OCI-LY7 (cell line): ENCODE measurements at regions not wholly inside any gene's neighbourhood (a gene's known extent, or its start where the extent isn't known, plus 50 kb on each side); places are given as distances from the start of the nearest gene placed in this dataset.
"Not testable (repeated sequence)": the region's sequence is repeated elsewhere in the genome, so short reads cannot be mapped to it uniquely, and the experiment has no call there.

ENCODE experiments used
- BruUV-seq: library from RNA; stranded (reverse); fragments of 400-500 nt; replicated peaks from 2 replicates; lab custom pipeline; 2021; lab: Mats Ljungman, UMichigan
- CTCF ChIA-PET: fragments of 300-600 bp; sonication (Branson Sonifier 250); formaldehyde crosslinking; loops from one replicate; lab custom pipeline; 2022; ENCODE audit warnings: antibody characterized with exemption; ENCODE audit not compliant: unreplicated experiment; lab: Charles Lee
- POLR2A ChIA-PET: fragments of 300-600 bp; sonication (Branson Sonifier 250); formaldehyde crosslinking; loops from one replicate; lab custom pipeline; 2022; ENCODE audit warnings: antibody characterized with exemption; lab: Charles Lee
- DNase-seq: peaks from one replicate; pipeline ENCODE4 v3.0.0-alpha.2; 2015; ENCODE audit warnings: low spot score
- H2AFZ ChIP-seq: fragments of 200-600 bp; sonication (generic), shearing (Covaris generic); 2 replicates; pipeline ENCODE4 v1.6.1; 2014; ENCODE audit warnings: mild to moderate bottlenecking, antibody characterized with exemption, low read length, moderate library complexity
- H3K27ac ChIP-seq: fragments of 200-600 bp; sonication (generic); 2 replicates; pipeline ENCODE4 v1.5.1; 2014; ENCODE audit warnings: mixed run types, low read depth, mild to moderate bottlenecking, moderate library complexity, low read length, inconsistent platforms; ENCODE audit not compliant: poor library complexity, severe bottlenecking
- H3K36me3 ChIP-seq: fragments of 200-600 bp; sonication (generic); 2 replicates; pipeline ENCODE4 v1.6.1; 2014; ENCODE audit warnings: mild to moderate bottlenecking, antibody characterized with exemption, low read length, moderate library complexity, mixed read lengths; ENCODE audit not compliant: insufficient read depth
- H3K4me1 ChIP-seq: fragments of 200-600 bp; sonication (generic); 2 replicates; pipeline ENCODE4 v1.5.1; 2014; ENCODE audit warnings: mild to moderate bottlenecking, low read length; ENCODE audit not compliant: insufficient read depth, poor library complexity, severe bottlenecking
- H3K4me2 ChIP-seq: fragments of 200-600 bp; sonication (generic); 2 replicates; pipeline ENCODE4 v1.6.1; 2014; ENCODE audit warnings: mild to moderate bottlenecking, low read length
- H3K4me3 ChIP-seq: fragments of 200-600 bp; sonication (generic); 2 replicates; pipeline ENCODE4 v1.5.1; 2014; ENCODE audit warnings: mild to moderate bottlenecking, low read depth, low read length; ENCODE audit not compliant: poor library complexity, severe bottlenecking
- H3K79me2 ChIP-seq: fragments of 200-600 bp; sonication (generic); 2 replicates; pipeline ENCODE4 v1.6.1; 2016; ENCODE audit warnings: low read depth, mild to moderate bottlenecking, low read length, moderate library complexity, mixed read lengths; ENCODE audit not compliant: insufficient read depth
- H3K9me2 ChIP-seq: fragments of 200-600 bp; sonication (generic); 2 replicates; pipeline ENCODE4 v1.6.1; 2016; ENCODE audit warnings: mild to moderate bottlenecking, low read length, mixed read lengths; ENCODE audit not compliant: insufficient read depth
- H3K9me3 ChIP-seq: fragments of 200-600 bp; sonication (generic); 2 replicates; pipeline ENCODE4 v1.6.1; 2014; ENCODE audit warnings: mild to moderate bottlenecking, mixed run types, low read length, mixed read lengths
- H4K20me1 ChIP-seq: fragments of 200-600 bp; sonication (generic); 2 replicates; pipeline ENCODE4 v1.6.1; 2014; ENCODE audit warnings: mild to moderate bottlenecking, antibody characterized with exemption, low read length, moderate library complexity, mixed read lengths; ENCODE audit not compliant: insufficient read depth
- EZH2phosphoT487 ChIP-seq: fragments of 200-600 bp; sonication (generic); IDR thresholded peaks from 2 replicates; pipeline ENCODE4 v1.6.1; 2018; ENCODE audit warnings: low read depth, borderline replicate concordance, mild to moderate bottlenecking, mixed run types, antibody characterized with exemption, low read length, moderate library complexity, mixed read lengths
- intact Hi-C: fragments of 100-400 bp; cut with micrococcal nuclease; formaldehyde crosslinking; loops from one replicate; pipeline ENCODE4 v1.10.0; 2022; ENCODE audit not compliant: unreplicated experiment
- TF ChIP-seq, protein P1 (sequence below): fragments of 200-600 bp; sonication (generic); conservative IDR thresholded peaks from 2 replicates; pipeline ENCODE4 v1.5.1; 2014; ENCODE audit warnings: mild to moderate bottlenecking, antibody characterized with exemption, low read length, moderate library complexity, mixed read lengths

DNA sequence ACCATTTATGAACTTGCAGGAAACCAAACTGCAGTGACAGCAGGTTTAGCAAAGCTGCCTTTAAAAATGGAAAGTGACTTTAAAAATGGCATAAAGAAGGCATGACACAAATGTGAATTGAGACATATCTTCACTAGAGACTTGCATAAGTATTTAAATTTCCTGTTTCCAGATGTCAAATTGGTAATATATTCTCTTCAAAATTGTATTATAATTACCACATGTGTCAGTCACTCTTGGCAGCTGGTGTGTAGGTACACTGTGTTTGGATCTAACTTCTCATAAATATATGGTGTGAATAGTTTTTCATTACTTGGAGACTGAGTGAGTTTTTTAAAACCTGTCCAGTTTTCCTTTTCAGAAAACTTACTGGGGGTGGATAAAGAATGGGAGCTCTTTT, 636.2 kb upstream of the SGO1 start:
- intact Hi-C loops, result no loop called here
- no TSS peak for BruUV-seq
- H3K79me2 ChIP-seq, result no peaks in the 10 kb centered on the region
- peak overlapping the region; percentile 19; the same call in 1 of the 2 replicates for H2AFZ ChIP-seq
- no peaks in the 10 kb centered on the region for H3K9me2 ChIP-seq
- H3K9me3 ChIP-seq, result peaks cover 15% of the 10 kb centered on the region; the same call in 1 of the 2 replicates
- CTCF ChIA-PET, result no interaction called here
- no peaks in the 10 kb centered on the region; the same call in 1 of the 2 replicates for H3K36me3 ChIP-seq
- H3K4me2 ChIP-seq, result no peak overlapping the region
- no peak for DNase-seq
- TF ChIP-seq, protein P1, sequence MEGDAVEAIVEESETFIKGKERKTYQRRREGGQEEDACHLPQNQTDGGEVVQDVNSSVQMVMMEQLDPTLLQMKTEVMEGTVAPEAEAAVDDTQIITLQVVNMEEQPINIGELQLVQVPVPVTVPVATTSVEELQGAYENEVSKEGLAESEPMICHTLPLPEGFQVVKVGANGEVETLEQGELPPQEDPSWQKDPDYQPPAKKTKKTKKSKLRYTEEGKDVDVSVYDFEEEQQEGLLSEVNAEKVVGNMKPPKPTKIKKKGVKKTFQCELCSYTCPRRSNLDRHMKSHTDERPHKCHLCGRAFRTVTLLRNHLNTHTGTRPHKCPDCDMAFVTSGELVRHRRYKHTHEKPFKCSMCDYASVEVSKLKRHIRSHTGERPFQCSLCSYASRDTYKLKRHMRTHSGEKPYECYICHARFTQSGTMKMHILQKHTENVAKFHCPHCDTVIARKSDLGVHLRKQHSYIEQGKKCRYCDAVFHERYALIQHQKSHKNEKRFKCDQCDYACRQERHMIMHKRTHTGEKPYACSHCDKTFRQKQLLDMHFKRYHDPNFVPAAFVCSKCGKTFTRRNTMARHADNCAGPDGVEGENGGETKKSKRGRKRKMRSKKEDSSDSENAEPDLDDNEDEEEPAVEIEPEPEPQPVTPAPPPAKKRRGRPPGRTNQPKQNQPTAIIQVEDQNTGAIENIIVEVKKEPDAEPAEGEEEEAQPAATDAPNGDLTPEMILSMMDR, result no peak
- TF ChIP-seq EZH2phosphoT487, result no peak
- H3K4me1 ChIP-seq, result peaks cover 7% of the 10 kb centered on the region
- H4K20me1 ChIP-seq, result no peaks in the 10 kb centered on the region
- no peak overlapping the region for H3K27ac ChIP-seq
- no peak overlapping the region for H3K4me3 ChIP-seq
- POLR2A ChIA-PET, result no interaction called here

DNA sequence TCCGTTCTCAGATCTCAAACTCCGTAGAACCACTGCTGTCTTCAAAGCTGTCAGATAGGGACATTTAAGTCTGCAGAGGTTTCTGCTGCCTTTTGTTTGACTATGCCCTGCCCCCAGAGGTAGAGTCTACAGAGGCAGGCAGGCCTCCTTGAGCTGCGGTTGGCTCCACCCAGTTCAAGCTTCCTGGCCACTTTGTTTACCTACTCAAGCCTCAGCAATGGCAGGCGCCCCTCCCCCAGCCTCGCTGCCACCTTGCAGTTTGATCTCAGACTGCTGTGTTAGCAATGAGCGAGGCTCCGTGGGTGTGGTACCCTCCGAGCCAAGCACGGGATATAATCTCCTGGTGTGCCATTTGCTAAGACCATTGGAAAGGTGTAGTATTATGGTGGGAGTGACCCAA, 634.9 kb upstream of the SGO1 start:
- intact Hi-C loops, H3K9me2 ChIP-seq, CTCF ChIA-PET, H4K20me1 ChIP-seq, H3K27ac ChIP-seq, DNase-seq, H3K4me2 ChIP-seq, BruUV-seq, H2AFZ ChIP-seq, H3K4me3 ChIP-seq, H3K79me2 ChIP-seq, H3K4me1 ChIP-seq, H3K36me3 ChIP-seq: not testable (repeated sequence)
- H3K9me3 ChIP-seq, result peaks cover 15% of the 10 kb centered on the region; the same call in 1 of the 2 replicates
- POLR2A ChIA-PET, result interaction anchor here (0.6 kb wide), 1 partner anchor 96 kb away, joined by 3 read pairs; no protein-coding TSS in a partner anchor

DNA sequence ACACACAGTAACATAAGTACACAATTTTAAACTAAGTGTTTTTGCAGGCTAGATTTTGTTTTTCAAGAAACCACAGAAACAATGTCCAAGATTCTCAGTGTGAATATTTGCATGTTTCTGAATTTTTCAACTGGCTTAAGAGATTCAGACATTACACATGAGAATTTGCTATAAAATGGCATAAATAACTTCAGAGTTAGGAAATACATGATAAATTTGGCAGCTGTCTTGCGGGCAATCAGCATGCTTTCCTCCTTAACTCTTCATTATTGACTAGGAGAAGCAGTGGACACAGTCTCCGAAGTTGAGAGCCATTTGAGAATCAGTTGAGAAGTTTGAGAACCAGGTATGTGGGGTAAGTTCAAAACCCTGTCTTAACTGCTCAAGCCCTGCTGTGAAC, 625.6 kb upstream of the SGO1 start:
- Histone ChIP-seq H3K79me2 (no peaks in the 10 kb centered on the region), H3K9me3 (no peaks in the 10 kb centered on the region), H3K36me3 (no peaks in the 10 kb centered on the region), H2AFZ (no peak overlapping the region), H3K4me3 (no peak overlapping the region), H3K9me2 (no peaks in the 10 kb centered on the region), H4K20me1 (no peaks in the 10 kb centered on the region), H3K4me2 (no peak overlapping the region), H3K4me1 (no peaks in the 10 kb centered on the region), H3K27ac (no peak overlapping the region)
- intact Hi-C loops, result no loop called here
- ChIA-PET CTCF (no interaction called here), POLR2A (no interaction called here)
- DNase-seq, result no peak
- BruUV-seq, result no TSS peak
- TF ChIP-seq, protein P1, result no peak
- no peak for TF ChIP-seq EZH2phosphoT487
